ENCODE measurements at regions not wholly inside any gene's neighbourhood (a gene's known extent, or its start where the extent isn't known, plus 50 kb on each side); places are given as distances from the start of the nearest gene placed in this dataset.

DNA sequence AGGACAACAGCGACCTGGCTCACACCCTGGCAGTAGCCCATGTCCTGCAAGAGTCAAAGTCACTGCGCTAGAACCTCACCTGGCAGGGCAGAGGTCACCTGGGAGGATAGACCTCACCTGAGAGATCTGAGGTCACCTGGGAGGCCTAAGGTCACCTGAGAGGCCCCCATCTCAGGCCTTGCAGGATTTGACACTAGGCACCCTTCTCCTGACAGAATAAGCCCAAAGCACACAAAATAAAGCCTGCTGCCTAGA lies 75.2 kb upstream of the SPTLC1 start:
- Mint-ChIP-seq H3K27me3 (peaks cover 7% of the 10 kb centered on the region), H3K9me3 (no peaks in the 10 kb centered on the region), H3K4me3 (no peak overlapping the region), H3K27ac (no peak overlapping the region), H3K4me1 (no peaks in the 10 kb centered on the region), H3K36me3 (ENCODE audit: low read depth) (no peaks in the 10 kb centered on the region)
- ATAC-seq: no peak
- DNase-seq: no peak

- Mint-ChIP-seq H3K4me1 (no peaks in the 10 kb centered on the region), H3K36me3 (ENCODE audit: low read depth) (no peaks in the 10 kb centered on the region), H3K27me3 (peaks cover 2% of the 10 kb centered on the region), H3K4me3 (no peak overlapping the region), H3K9me3 (no peaks in the 10 kb centered on the region), H3K27ac (no peak overlapping the region)
- DNase-seq (no peak), ATAC-seq (no peak)
These were observed 74.7 kb upstream of the SPTLC1 start for GRCh38 chr9:92189782-92190535.

- Mint-ChIP-seq H3K27ac (no peak overlapping the region), H3K4me3 (no peak overlapping the region), H3K4me1 (no peaks in the 10 kb centered on the region), H3K36me3 (ENCODE audit: low read depth) (no peaks in the 10 kb centered on the region), H3K27me3 (peaks cover 3% of the 10 kb centered on the region), H3K9me3 (no peaks in the 10 kb centered on the region)
- no peak for ATAC-seq
- DNase-seq: no peak
These were observed 74.0 kb upstream of the SPTLC1 start for GRCh38 chr9:92188969-92189781.

DNA sequence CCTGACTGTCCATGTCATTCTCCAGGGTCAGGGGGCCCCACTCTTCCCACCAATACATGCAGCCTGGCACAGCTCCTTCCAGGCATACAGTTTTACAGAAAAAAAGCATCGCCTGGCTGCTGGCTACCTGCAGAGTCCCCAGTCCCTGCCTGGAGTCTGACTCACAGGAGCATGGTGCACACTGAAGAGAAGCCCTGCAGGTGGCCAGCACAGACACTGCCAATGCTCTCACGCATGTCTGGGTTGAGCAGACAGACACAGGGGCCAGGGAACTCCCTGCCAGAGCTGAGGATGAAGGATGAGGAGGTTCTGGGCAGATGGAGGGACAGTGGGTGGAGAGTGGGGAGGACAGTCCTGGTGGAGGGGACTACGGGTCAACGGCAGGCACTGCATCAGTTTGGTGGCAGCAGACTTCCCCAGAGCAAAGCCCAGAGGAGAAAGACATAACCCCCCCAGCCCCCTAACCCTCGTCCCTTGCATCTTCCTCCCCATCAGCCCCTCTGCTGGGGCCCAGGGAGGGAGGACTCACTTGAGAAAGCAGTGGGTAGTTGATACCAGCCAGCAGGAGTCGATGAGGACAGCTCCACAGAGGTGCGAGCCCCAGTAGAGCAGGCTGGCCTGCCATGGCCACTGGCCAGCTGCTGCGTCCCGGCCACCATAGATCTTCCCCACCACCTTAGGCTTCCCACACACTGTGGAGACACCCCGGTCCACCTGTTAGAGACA lies 72.9 kb upstream of the SPTLC1 start:
- no peaks in the 10 kb centered on the region for H3K9me3 Mint-ChIP-seq
- no peaks in the 10 kb centered on the region for H3K4me1 Mint-ChIP-seq
- no peak overlapping the region for H3K4me3 Mint-ChIP-seq
- ATAC-seq: no peak
- no peak for DNase-seq
- H3K27ac Mint-ChIP-seq: no peak overlapping the region
- H3K36me3 Mint-ChIP-seq (ENCODE audit: low read depth): no peaks in the 10 kb centered on the region
- H3K27me3 Mint-ChIP-seq: peaks cover 6% of the 10 kb centered on the region

- Mint-ChIP-seq H3K27ac (no peak overlapping the region), H3K4me1 (no peaks in the 10 kb centered on the region), H3K36me3 (ENCODE audit: low read depth) (no peaks in the 10 kb centered on the region)
These were observed 72.2 kb upstream of the SPTLC1 start for GRCh38 chr9:92187390-92187789.

DNA sequence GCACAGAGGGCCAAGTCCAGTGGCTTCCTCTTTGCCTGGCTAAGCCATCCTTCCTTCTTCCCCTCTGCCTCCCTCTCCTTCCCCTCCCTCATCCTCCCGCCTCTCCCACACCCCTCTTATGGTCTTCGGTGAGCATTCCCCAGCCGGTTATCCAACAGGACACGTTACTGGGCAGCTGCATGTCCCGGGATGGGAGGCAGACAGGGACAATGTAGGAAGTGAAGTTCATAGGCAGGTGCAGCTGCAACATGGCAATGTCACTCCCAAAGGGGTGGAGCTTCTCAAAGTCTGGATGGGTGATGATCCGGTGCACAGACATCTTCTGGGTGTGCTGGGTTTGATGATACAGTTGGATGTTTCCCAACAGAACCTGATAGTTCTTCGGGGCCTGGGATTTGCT lies 71.4 kb upstream of the SPTLC1 start:
- no peaks in the 10 kb centered on the region for H3K36me3 Mint-ChIP-seq (ENCODE audit: low read depth)
- no peak for DNase-seq

More at GRCh38 chr9:92187390-92187789, 72.2 kb upstream of the SPTLC1 start:
- ATAC-seq: no peak
- Mint-ChIP-seq H3K27me3 (peaks cover 6% of the 10 kb centered on the region), H3K4me3 (no peak overlapping the region), H3K9me3 (no peaks in the 10 kb centered on the region)
- no peak for DNase-seq

GRCh38 chr9:92185681-92186080 lies 70.5 kb upstream of the SPTLC1 start:
- DNase-seq: no peak
- ATAC-seq: no peak
- H3K36me3 Mint-ChIP-seq (ENCODE audit: low read depth): no peaks in the 10 kb centered on the region
- no peaks in the 10 kb centered on the region for H3K4me1 Mint-ChIP-seq
- no peak overlapping the region for H3K4me3 Mint-ChIP-seq
- H3K27ac Mint-ChIP-seq: no peak overlapping the region
- peaks cover 6% of the 10 kb centered on the region for H3K27me3 Mint-ChIP-seq
- no peaks in the 10 kb centered on the region for H3K9me3 Mint-ChIP-seq

More for the DNA sequence above, 71.4 kb upstream of the SPTLC1 start:
- Mint-ChIP-seq H3K27ac (no peak overlapping the region), H3K4me3 (no peak overlapping the region), H3K4me1 (no peaks in the 10 kb centered on the region), H3K9me3 (no peaks in the 10 kb centered on the region), H3K27me3 (peaks cover 6% of the 10 kb centered on the region)
- ATAC-seq: no peak

DNA sequence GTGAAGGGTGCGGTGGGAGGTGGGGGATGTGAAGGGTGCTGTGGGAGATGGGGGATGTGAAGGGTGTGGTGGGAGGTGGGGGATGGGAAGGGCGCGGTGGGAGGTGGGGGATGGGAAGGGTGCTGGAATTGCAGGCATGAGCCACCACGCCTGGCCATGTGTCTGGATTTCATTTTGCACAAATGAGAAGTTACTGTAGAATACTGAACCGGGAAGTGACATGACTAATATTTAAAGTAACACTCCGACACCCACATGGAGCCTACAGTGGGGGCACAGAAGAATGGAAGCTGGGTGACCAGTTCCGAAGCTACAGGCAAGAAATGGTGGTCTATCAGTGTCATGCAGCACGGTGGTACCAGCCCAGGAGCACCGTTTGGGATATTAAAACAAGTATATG lies 69.9 kb upstream of the SPTLC1 start:
- Mint-ChIP-seq H3K36me3 (ENCODE audit: low read depth) (no peaks in the 10 kb centered on the region), H3K27ac (no peak overlapping the region), H3K4me1 (no peaks in the 10 kb centered on the region), H3K9me3 (no peaks in the 10 kb centered on the region), H3K4me3 (no peak overlapping the region), H3K27me3 (peaks cover 6% of the 10 kb centered on the region)
- no peak for ATAC-seq
- DNase-seq: no peak

- Mint-ChIP-seq H3K9me3 (no peaks in the 10 kb centered on the region), H3K36me3 (ENCODE audit: low read depth) (no peaks in the 10 kb centered on the region), H3K4me3 (no peak overlapping the region), H3K27ac (no peak overlapping the region), H3K4me1 (no peaks in the 10 kb centered on the region), H3K27me3 (peaks cover 6% of the 10 kb centered on the region)
- DNase-seq: no peak
- no peak for ATAC-seq
These were observed 68.9 kb upstream of the SPTLC1 start for GRCh38 chr9:92184041-92184564.

GRCh38 chr9:92183449-92183848 lies 68.2 kb upstream of the SPTLC1 start:
- ATAC-seq (no peak), DNase-seq (no peak)
- H3K27ac Mint-ChIP-seq: no peak overlapping the region
- no peaks in the 10 kb centered on the region for H3K4me1 Mint-ChIP-seq
- no peaks in the 10 kb centered on the region for H3K9me3 Mint-ChIP-seq
- H3K4me3 Mint-ChIP-seq: no peak overlapping the region
- H3K36me3 Mint-ChIP-seq (ENCODE audit: low read depth): no peaks in the 10 kb centered on the region
- H3K27me3 Mint-ChIP-seq: peaks cover 6% of the 10 kb centered on the region

DNA sequence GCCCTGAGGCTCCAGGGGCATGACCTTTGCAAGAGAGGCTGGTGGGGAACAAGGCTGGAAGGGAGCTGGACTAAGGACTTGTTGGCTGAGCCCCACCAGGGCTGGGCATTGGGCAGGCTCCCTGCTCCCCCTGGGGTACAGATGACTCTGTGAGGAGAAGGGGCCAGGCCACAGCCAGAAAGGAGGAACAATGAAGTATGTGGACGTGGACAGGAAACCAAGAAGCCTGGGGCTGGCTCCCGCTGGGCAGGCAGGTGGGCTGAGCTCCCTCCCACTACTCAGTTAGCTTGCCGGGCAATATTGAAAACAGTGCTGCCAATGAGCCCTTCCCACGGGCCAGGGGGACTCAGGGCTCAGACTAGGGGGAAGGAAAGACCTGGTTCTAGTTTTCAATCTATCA lies 66.1 kb upstream of the SPTLC1 start:
- ATAC-seq: no peak
- no peak overlapping the region for H3K27ac Mint-ChIP-seq
- H3K27me3 Mint-ChIP-seq: peaks cover 6% of the 10 kb centered on the region
- no peak overlapping the region for H3K4me3 Mint-ChIP-seq
- no peaks in the 10 kb centered on the region for H3K9me3 Mint-ChIP-seq
- DNase-seq: no peak
- H3K4me1 Mint-ChIP-seq: no peaks in the 10 kb centered on the region
- H3K36me3 Mint-ChIP-seq (ENCODE audit: low read depth): no peaks in the 10 kb centered on the region

DNA sequence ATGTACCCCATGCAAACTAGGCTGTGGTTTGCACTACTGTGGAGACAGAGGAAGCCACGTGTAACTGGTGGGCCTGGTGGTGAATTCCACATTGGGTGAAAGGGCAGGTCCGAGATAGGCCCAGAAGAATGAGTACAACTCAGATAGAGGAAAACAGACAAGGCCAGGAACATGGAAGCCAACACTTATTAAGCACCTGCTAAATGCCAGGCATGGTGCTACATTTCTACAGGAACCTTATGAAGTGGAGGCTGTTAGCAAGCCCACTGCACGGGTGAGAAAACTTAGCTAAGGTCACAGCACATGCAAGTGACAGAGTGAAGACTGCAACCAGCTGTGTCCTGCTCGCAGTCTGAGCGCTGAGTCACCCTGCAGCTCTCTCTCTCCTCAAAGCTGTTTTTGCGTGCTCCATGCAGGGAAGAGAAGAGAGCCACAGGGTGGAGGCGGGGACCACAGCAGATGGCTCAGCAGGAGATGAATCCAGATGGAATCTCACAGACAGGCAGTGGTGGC lies 65.5 kb upstream of the SPTLC1 start:
- DNase-seq (no peak), ATAC-seq (no peak)
- H3K9me3 Mint-ChIP-seq: no peaks in the 10 kb centered on the region
- no peaks in the 10 kb centered on the region for H3K36me3 Mint-ChIP-seq (ENCODE audit: low read depth)
- H3K27me3 Mint-ChIP-seq: peaks cover 6% of the 10 kb centered on the region
- no peak overlapping the region for H3K4me3 Mint-ChIP-seq
- H3K27ac Mint-ChIP-seq: no peak overlapping the region
- no peaks in the 10 kb centered on the region for H3K4me1 Mint-ChIP-seq

- Mint-ChIP-seq H3K4me1 (no peaks in the 10 kb centered on the region), H3K36me3 (ENCODE audit: low read depth) (no peaks in the 10 kb centered on the region), H3K27ac (no peak overlapping the region), H3K9me3 (no peaks in the 10 kb centered on the region), H3K27me3 (peaks cover 6% of the 10 kb centered on the region), H3K4me3 (no peak overlapping the region)
- ATAC-seq (no peak), DNase-seq (no peak)
These were observed 64.8 kb upstream of the SPTLC1 start for GRCh38 chr9:92180002-92180400.

DNA sequence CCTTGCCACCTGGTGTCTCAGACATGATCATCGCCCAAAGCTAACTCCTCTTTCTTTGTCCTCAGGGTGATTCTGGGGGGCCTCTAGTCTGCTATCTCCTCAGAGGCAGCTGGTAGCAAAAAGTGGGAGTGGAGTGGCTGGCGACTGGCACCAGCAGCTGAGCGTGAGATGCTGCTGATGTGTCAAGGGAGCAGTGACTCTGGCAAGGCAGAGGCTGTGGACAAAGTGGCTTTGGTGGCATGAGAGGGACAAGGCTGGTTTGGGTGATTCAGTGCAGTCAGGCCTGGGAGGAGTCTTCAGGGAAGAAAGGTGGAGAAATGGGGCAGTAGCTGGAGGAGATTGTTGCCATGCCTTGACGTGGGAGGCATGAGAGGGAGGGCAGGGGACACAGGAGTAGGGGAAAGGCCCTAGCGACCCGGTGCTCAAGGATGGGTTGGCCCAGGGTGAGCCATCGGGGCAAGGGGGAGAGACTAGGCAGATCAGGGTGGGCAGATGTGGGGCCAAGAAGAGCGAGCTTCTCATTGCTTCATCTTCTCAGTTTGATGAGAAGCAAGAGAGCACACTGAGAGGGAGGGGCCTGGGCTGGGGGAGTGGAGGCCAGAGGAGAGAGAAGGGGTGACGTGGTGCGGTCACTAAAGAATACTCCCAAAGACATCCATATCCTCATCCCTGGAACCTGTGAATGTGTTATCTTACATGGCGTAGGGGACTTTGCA lies 64.2 kb upstream of the SPTLC1 start:
- DNase-seq (no peak), ATAC-seq (no peak)
- H3K27me3 Mint-ChIP-seq: peaks cover 6% of the 10 kb centered on the region
- H3K4me3 Mint-ChIP-seq: no peak overlapping the region
- H3K9me3 Mint-ChIP-seq: no peaks in the 10 kb centered on the region
- H3K4me1 Mint-ChIP-seq: no peaks in the 10 kb centered on the region
- no peak overlapping the region for H3K27ac Mint-ChIP-seq
- no peaks in the 10 kb centered on the region for H3K36me3 Mint-ChIP-seq (ENCODE audit: low read depth)
